H9 (cell line): ENCODE measurements at regions not wholly inside any gene's neighbourhood (a gene's known extent, or its start where the extent isn't known, plus 50 kb on each side); places are given as distances from the start of the nearest gene placed in this dataset.

Experiments
- DNase-seq: peaks from one replicate; pipeline ENCODE4 v3.0.0-alpha.2; 2017
- H2AFZ ChIP-seq: one replicate; pipeline ENCODE4 v1.6.1; 2013; ENCODE audit warnings: mild to moderate bottlenecking, low read length, control low read depth, moderate library complexity
- H2AK5ac ChIP-seq: 2 replicates; pipeline ENCODE4 v1.6.1; 2013; ENCODE audit warnings: low read length, control low read depth, mixed read lengths; ENCODE audit not compliant: insufficient read length
- H2BK120ac ChIP-seq: one replicate; pipeline ENCODE4 v1.6.1; 2013; ENCODE audit warnings: low read depth, mild to moderate bottlenecking, low read length, control low read depth, inconsistent platforms; ENCODE audit not compliant: poor library complexity, severe bottlenecking
- H2BK12ac ChIP-seq: 2 replicates; pipeline ENCODE4 v1.6.1; 2013; ENCODE audit warnings: low read length, control low read depth, mixed read lengths, low read depth; ENCODE audit not compliant: insufficient read length
- H2BK15ac ChIP-seq: 2 replicates; pipeline ENCODE4 v1.6.1; 2013; ENCODE audit warnings: low read depth, low read length, control low read depth
- H2BK20ac ChIP-seq: one replicate; pipeline ENCODE4 v1.6.1; 2013; ENCODE audit warnings: low read depth, mild to moderate bottlenecking, low read length, control low read depth, inconsistent platforms; ENCODE audit not compliant: poor library complexity, severe bottlenecking
- H2BK5ac ChIP-seq: 2 replicates; pipeline ENCODE4 v1.6.1; 2013; ENCODE audit warnings: low read length, control low read depth, mixed read lengths; ENCODE audit not compliant: insufficient read length
- H3K14ac ChIP-seq: 2 replicates; pipeline ENCODE4 v1.6.1; 2013; ENCODE audit warnings: low read length, control low read depth; ENCODE audit not compliant: insufficient read depth
- H3K18ac ChIP-seq: 2 replicates; pipeline ENCODE4 v1.6.1; 2013; ENCODE audit warnings: low read depth, mild to moderate bottlenecking, mixed read lengths, low read length, control low read depth; ENCODE audit not compliant: insufficient read length
- H3K23ac ChIP-seq: 2 replicates; pipeline ENCODE4 v1.6.1; 2013; ENCODE audit warnings: low read length, control low read depth, mixed read lengths, low read depth; ENCODE audit not compliant: insufficient read length
- H3K23me2 ChIP-seq: 2 replicates; pipeline ENCODE4 v1.6.1; 2013; ENCODE audit warnings: low read depth, mild to moderate bottlenecking, mixed read lengths, low read length, control low read depth; ENCODE audit not compliant: insufficient read length, poor library complexity, severe bottlenecking
- H3K27ac ChIP-seq: 2 replicates; pipeline ENCODE4 v1.5.1; 2013; ENCODE audit warnings: low read length, control low read depth, mixed read lengths, low read depth; ENCODE audit not compliant: insufficient read length
- H3K27me3 ChIP-seq: 2 replicates; pipeline ENCODE4 v1.6.1; 2013; ENCODE audit warnings: low read length, control low read depth, inconsistent platforms; ENCODE audit not compliant: insufficient read depth
- H3K4ac ChIP-seq: 2 replicates; pipeline ENCODE4 v1.6.1; 2013; ENCODE audit warnings: low read depth, mild to moderate bottlenecking, control low read depth, inconsistent platforms, low read length, moderate library complexity
- H3K4me1 ChIP-seq: 2 replicates; pipeline ENCODE4 v1.6.1; 2013; ENCODE audit warnings: low read length, control low read depth, inconsistent platforms; ENCODE audit not compliant: insufficient read depth
- H3K4me2 ChIP-seq: 2 replicates; pipeline ENCODE4 v1.6.1; 2013; ENCODE audit warnings: low read length, control low read depth, mixed read lengths; ENCODE audit not compliant: insufficient read length, insufficient read depth
- H3K56ac ChIP-seq: 2 replicates; pipeline ENCODE4 v1.6.1; 2013; ENCODE audit warnings: low read depth, mild to moderate bottlenecking, mixed read lengths, low read length, control low read depth; ENCODE audit not compliant: insufficient read length
- H3K79me1 ChIP-seq: 2 replicates; pipeline ENCODE4 v1.6.1; 2013; ENCODE audit warnings: low read depth, mild to moderate bottlenecking, moderate library complexity, low read length, control low read depth, inconsistent platforms; ENCODE audit not compliant: insufficient read depth, poor library complexity, severe bottlenecking
- H3K79me2 ChIP-seq: 2 replicates; pipeline ENCODE4 v1.6.1; 2013; ENCODE audit warnings: low read length, control low read depth, inconsistent platforms; ENCODE audit not compliant: insufficient read depth
- H3K9ac ChIP-seq: 2 replicates; pipeline ENCODE4 v1.6.1; 2013; ENCODE audit warnings: low read length, control low read depth, mixed read lengths; ENCODE audit not compliant: insufficient read length; ENCODE audit errors: extremely low read depth
- H3K9me3 ChIP-seq: one replicate; pipeline ENCODE4 v1.6.1; 2013; ENCODE audit warnings: low read depth, low read length, inconsistent platforms; ENCODE audit not compliant: control insufficient read depth
- H3T11ph ChIP-seq: one replicate; pipeline ENCODE4 v1.6.1; 2013; ENCODE audit warnings: mild to moderate bottlenecking, low read length, control low read depth, inconsistent platforms
- H4K20me1 ChIP-seq: one replicate; pipeline ENCODE4 v1.6.1; 2013; ENCODE audit not compliant: control insufficient read depth, insufficient read length, insufficient read depth
- H4K5ac ChIP-seq: 2 replicates; pipeline ENCODE4 v1.6.1; 2013; ENCODE audit warnings: low read depth, mild to moderate bottlenecking, mixed read lengths, low read length, control low read depth; ENCODE audit not compliant: insufficient read length
- H4K8ac ChIP-seq: replicated peaks from 2 replicates; pipeline ENCODE4 v1.6.1; 2013; ENCODE audit warnings: low read length, control low read depth, mixed read lengths, low read depth; ENCODE audit not compliant: insufficient read length
- H4K91ac ChIP-seq: 2 replicates; pipeline ENCODE4 v1.6.1; 2013; ENCODE audit warnings: low read depth, mild to moderate bottlenecking, moderate library complexity, mixed read lengths, low read length, control low read depth; ENCODE audit not compliant: insufficient read length
- H3K27ac Mint-ChIP-seq, 3 experiments: 2 replicates in 2 of 3; 3 replicates in 1 of 3; pipeline ENCODE4 v1.8.0; 2020 to 2021; ENCODE audit warnings: mixed read lengths in 3 of 3, mild to moderate bottlenecking in 1 of 3, moderate library complexity in 1 of 3
- H3K27me3 Mint-ChIP-seq: 2 replicates; pipeline ENCODE4 v1.8.0; 2021; ENCODE audit warnings: low read depth, mild to moderate bottlenecking, moderate library complexity, mixed read lengths
- H3K36me3 Mint-ChIP-seq, 3 experiments: 2 replicates in 2 of 3; 3 replicates in 1 of 3; pipeline ENCODE4 v1.8.0; 2020 to 2021; ENCODE audit warnings: low read depth in 3 of 3, mixed read lengths in 3 of 3; ENCODE audit not compliant: insufficient read depth in 1 of 3
- H3K4me1 Mint-ChIP-seq, 2 experiments: 2 replicates each; pipeline ENCODE4 v1.8.0; 2020; ENCODE audit warnings: mixed read lengths in 2 of 2
- H3K4me3 Mint-ChIP-seq, 2 experiments: 2 replicates in 1 of 2; 3 replicates in 1 of 2; pipeline ENCODE4 v1.8.0; 2020 to 2021; ENCODE audit warnings: mild to moderate bottlenecking in 2 of 2, mixed read lengths in 2 of 2, moderate library complexity in 1 of 2
- H3K9me3 Mint-ChIP-seq, 2 experiments: 2 replicates in 1 of 2; 3 replicates in 1 of 2; pipeline ENCODE4 v1.8.0; 2020; ENCODE audit warnings: mild to moderate bottlenecking in 2 of 2, mixed read lengths in 2 of 2, moderate library complexity in 1 of 2
- WGBS: extraction: QIAGEN DNeasy Blood & Tissue Kit; methylation state at CpG from one replicate; pipeline ENCODE4 v1.1.7; 2013; ENCODE audit warnings: missing lambda C conversion rate, low lambda C conversion rate, mixed read lengths; ENCODE audit not compliant: insufficient read length; ENCODE audit errors: extremely low coverage; 5-methylcytosine and 5-hydroxymethylcytosine counted together
- TF ChIP-seq, protein P1 (sequence below): fragments of 200-600 bp; sonication (generic); conservative IDR thresholded peaks from 3 replicates; pipeline ENCODE4 v1.8.0; 2021; ENCODE audit warnings: antibody characterized with exemption, mild to moderate bottlenecking

DNA sequence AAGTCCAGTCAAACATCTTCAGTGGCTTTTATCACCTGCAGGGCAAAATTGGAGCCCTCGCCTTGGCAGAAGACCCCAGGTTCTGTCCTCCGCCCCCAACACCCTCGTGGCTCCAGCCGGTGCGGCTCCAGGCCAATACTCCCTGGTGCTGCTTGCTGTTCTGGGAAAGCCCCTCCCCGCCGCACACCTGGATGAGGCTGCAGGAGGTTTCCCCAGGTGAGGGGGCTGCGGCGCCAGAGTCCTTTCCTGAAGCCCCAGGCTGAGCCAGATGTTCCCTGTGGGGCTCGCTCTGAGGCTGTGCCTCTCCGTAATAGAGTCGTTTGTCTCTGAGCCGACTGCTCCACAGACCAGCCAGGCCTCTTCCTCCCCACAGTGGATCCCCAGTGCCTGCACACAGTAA is 375.4 kb upstream of the IRX1 start:
- no peaks in the 10 kb centered on the region for H4K20me1 ChIP-seq
- H3K27me3 ChIP-seq = no peaks in the 10 kb centered on the region
- peaks cover 5 to 8% of the 10 kb centered on the region in 2 experiments for H3K4me1 Mint-ChIP-seq
- no peak overlapping the region for H2BK15ac ChIP-seq
- no peak overlapping the region for H3K4me2 ChIP-seq
- no peaks in the 10 kb centered on the region for H3K79me2 ChIP-seq
- H2AK5ac ChIP-seq = no peak overlapping the region
- H3T11ph ChIP-seq = no peak overlapping the region
- H3K9me3 ChIP-seq = no peaks in the 10 kb centered on the region
- H3K14ac ChIP-seq = no peak overlapping the region
- no peak overlapping the region for H3K27ac Mint-ChIP-seq
- no peak overlapping the region for H3K9ac ChIP-seq
- TF ChIP-seq, protein P1, sequence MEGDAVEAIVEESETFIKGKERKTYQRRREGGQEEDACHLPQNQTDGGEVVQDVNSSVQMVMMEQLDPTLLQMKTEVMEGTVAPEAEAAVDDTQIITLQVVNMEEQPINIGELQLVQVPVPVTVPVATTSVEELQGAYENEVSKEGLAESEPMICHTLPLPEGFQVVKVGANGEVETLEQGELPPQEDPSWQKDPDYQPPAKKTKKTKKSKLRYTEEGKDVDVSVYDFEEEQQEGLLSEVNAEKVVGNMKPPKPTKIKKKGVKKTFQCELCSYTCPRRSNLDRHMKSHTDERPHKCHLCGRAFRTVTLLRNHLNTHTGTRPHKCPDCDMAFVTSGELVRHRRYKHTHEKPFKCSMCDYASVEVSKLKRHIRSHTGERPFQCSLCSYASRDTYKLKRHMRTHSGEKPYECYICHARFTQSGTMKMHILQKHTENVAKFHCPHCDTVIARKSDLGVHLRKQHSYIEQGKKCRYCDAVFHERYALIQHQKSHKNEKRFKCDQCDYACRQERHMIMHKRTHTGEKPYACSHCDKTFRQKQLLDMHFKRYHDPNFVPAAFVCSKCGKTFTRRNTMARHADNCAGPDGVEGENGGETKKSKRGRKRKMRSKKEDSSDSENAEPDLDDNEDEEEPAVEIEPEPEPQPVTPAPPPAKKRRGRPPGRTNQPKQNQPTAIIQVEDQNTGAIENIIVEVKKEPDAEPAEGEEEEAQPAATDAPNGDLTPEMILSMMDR = no peak
- no peak overlapping the region for H2BK120ac ChIP-seq
- no peak overlapping the region for H3K4ac ChIP-seq
- H3K4me3 Mint-ChIP-seq = no peak overlapping the region
- no peak overlapping the region for H3K27ac ChIP-seq
- H3K18ac ChIP-seq = no peak overlapping the region
- H3K9me3 Mint-ChIP-seq = no peaks in the 10 kb centered on the region
- H3K56ac ChIP-seq = no peak overlapping the region
- no peak for DNase-seq
- H4K8ac ChIP-seq = no peak overlapping the region
- no peak overlapping the region for H3K23ac ChIP-seq
- H3K23me2 ChIP-seq = no peaks in the 10 kb centered on the region
- no peak overlapping the region for H2BK5ac ChIP-seq
- no peak overlapping the region for H2BK20ac ChIP-seq
- H3K36me3 Mint-ChIP-seq = no peaks in the 10 kb centered on the region
- H4K5ac ChIP-seq = no peak overlapping the region
- no peak overlapping the region for H2AFZ ChIP-seq
- WGBS = no CpG with 5 or more reads among the region's 13 CpGs
- no peaks in the 10 kb centered on the region for H3K4me1 ChIP-seq
- no peaks in the 10 kb centered on the region for H3K79me1 ChIP-seq
- no peak overlapping the region for H2BK12ac ChIP-seq
- peaks cover 8% of the 10 kb centered on the region for H3K27me3 Mint-ChIP-seq
- no peak overlapping the region for H4K91ac ChIP-seq
